ENCODE measurements at regions not wholly inside any gene's neighbourhood (a gene's known extent, or its start where the extent isn't known, plus 50 kb on each side); places are given as distances from the start of the nearest gene placed in this dataset.

DNA sequence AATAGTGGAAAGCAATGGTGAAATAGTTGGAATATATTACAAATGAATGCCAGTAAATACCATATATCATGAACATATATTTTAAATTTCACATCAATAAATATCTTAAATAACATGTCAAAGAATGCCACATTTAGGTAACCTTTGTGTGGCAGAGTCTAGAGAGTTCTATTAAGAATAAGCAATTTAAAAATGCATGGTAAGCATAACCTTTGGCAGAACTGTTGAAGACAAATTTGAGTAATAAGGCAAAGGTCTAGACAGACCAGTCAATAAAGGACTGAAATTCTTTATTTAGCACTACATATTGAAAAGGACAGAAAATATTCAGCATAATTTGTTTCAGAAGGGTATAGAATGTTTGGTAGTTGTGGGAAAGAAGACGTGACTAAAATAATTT is 1417.0 kb downstream of the SUCLG1 start:
- no peak for DNase-seq (ENCODE audit: low read depth)
- TF ChIP-seq, protein P1, sequence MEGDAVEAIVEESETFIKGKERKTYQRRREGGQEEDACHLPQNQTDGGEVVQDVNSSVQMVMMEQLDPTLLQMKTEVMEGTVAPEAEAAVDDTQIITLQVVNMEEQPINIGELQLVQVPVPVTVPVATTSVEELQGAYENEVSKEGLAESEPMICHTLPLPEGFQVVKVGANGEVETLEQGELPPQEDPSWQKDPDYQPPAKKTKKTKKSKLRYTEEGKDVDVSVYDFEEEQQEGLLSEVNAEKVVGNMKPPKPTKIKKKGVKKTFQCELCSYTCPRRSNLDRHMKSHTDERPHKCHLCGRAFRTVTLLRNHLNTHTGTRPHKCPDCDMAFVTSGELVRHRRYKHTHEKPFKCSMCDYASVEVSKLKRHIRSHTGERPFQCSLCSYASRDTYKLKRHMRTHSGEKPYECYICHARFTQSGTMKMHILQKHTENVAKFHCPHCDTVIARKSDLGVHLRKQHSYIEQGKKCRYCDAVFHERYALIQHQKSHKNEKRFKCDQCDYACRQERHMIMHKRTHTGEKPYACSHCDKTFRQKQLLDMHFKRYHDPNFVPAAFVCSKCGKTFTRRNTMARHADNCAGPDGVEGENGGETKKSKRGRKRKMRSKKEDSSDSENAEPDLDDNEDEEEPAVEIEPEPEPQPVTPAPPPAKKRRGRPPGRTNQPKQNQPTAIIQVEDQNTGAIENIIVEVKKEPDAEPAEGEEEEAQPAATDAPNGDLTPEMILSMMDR (conservative IDR thresholded peaks at IDR 0.05; ENCODE audit: low read depth, low read length): no peak
- no peak overlapping the region for H3K4me3 ChIP-seq (ENCODE audit: low read length)

GRCh38 chr2:83022631-83023210 is 1436.4 kb downstream of the SUCLG1 start:
- TF ChIP-seq, protein P1 (conservative IDR thresholded peaks at IDR 0.05; ENCODE audit: low read depth, low read length): no peak
- peak; percentile 39 for DNase-seq (ENCODE audit: low read depth)
- no peak overlapping the region for H3K4me3 ChIP-seq (ENCODE audit: low read length)

DNA sequence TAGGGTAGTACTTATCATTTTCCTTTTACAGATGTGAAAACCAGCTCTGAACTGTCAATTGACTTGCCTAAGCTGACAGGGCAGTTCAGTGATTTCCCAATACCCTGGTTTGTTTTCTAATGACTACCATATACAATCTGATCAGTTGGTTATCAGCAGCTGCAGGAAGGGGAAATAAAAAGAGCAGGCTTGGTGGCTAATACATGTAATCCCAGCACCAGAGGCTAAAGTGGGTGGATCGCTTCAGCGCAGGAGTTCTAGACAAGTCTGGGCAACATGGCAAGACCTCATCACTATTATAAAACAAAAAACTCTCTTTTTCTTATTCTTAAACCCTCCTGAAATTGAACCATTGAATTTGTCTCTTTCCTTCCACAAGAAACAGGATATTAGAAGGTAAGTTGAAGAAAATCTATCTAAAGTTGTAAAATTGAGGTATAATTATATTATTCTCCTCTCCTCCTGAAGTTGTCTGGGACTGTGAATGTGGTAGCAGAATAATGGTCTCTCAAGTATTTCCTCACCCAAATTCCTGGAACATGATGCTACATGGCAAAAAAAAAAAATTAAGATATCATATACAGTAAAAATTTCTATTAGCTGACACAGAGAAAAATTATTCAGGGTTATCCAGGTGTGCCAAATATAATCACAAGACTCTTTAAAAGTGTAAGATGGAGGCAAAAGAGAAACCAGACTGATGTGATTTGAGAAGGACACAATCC is 1441.6 kb downstream of the SUCLG1 start:
- TF ChIP-seq, protein P1 (conservative IDR thresholded peaks at IDR 0.05; ENCODE audit: low read depth, low read length): no peak

GRCh38 chr2:83016343-83017110 is 1442.6 kb downstream of the SUCLG1 start:
- TF ChIP-seq, protein P1 (conservative IDR thresholded peaks at IDR 0.05; ENCODE audit: low read depth, low read length): no peak
- no peak overlapping the region for H3K4me3 ChIP-seq (ENCODE audit: low read length)
- DNase-seq (ENCODE audit: low read depth): no peak

More for the DNA sequence above, 1441.6 kb downstream of the SUCLG1 start:
- DNase-seq (ENCODE audit: low read depth): no peak
- H3K4me3 ChIP-seq (ENCODE audit: low read length): no peak overlapping the region

DNA sequence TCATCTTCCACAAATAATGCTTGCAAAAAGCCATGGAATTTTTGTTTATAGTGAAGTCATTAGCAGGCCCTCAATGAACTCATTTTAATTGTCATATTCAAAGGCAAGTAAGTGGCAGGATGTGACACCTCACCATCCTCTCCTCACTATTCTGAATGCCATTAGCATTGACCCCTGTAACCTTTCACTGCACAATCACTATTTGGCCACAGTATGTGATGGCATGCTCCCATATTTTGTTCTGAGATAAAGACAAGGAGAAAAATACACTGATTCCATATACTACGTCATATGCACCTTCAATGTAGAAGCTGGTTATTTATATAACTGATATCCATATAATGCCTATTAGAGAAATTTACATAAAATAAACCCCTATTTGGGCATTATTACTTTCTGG is 1443.2 kb downstream of the SUCLG1 start:
- no peak overlapping the region for H3K4me3 ChIP-seq (ENCODE audit: low read length)
- TF ChIP-seq, protein P1 (conservative IDR thresholded peaks at IDR 0.05; ENCODE audit: low read depth, low read length): no peak
- DNase-seq (ENCODE audit: low read depth): no peak

- TF ChIP-seq, protein P1 (conservative IDR thresholded peaks at IDR 0.05; ENCODE audit: low read depth, low read length): no peak
- DNase-seq (ENCODE audit: low read depth): no peak
- no peak overlapping the region for H3K4me3 ChIP-seq (ENCODE audit: low read length)
Measured at GRCh38 chr2:83015035-83015715, 1443.9 kb downstream of the SUCLG1 start.
